Spleen (tissue), 7 donors: ENCODE measurements at regions not wholly inside any gene's neighbourhood (a gene's known extent, or its start where the extent isn't known, plus 50 kb on each side); places are given as distances from the start of the nearest gene placed in this dataset.

ENCODE experiments used
- POLR2A ChIP-seq, 3 donors: fragments of 450-650 bp; IDR thresholded peaks; one replicate each; pipeline ENCODE4 v1.5.1; 2017; ENCODE audit warnings: antibody characterized with exemption in 3 of 3, mild to moderate bottlenecking in 1 of 3
- POLR2AphosphoS5 ChIP-seq, 3 donors: sonication (generic); formaldehyde crosslinking; IDR thresholded peaks; one replicate each; pipeline ENCODE4 v1.5.1; 2017; ENCODE audit warnings: antibody characterized with exemption in 3 of 3
- TF ChIP-seq, protein P1 (sequence below), 11 experiments: fragments of 200-600 bp in 7 of 11; fragments of 450-650 bp in 4 of 11; sonication (generic) in 4 of 11; IDR thresholded peaks in 8 of 11; conservative IDR thresholded peaks in 3 of 11; 1 replicate in 7 of 11; 2 replicates in 4 of 11; pipeline versions ENCODE4 v1.4.0 to v1.8.0; 2016 to 2021; ENCODE audit warnings: antibody characterized with exemption in 11 of 11, inconsistent platforms in 4 of 11, mild to moderate bottlenecking in 1 of 11
- donor health status: DM: no; HTN: no; CAD: no; lungs with moderate emphysema.
- donor health status: DM: no; HTN: no; CAD: no.
- donor health status: DM: no; HTN: no; CAD: no.

DNA sequence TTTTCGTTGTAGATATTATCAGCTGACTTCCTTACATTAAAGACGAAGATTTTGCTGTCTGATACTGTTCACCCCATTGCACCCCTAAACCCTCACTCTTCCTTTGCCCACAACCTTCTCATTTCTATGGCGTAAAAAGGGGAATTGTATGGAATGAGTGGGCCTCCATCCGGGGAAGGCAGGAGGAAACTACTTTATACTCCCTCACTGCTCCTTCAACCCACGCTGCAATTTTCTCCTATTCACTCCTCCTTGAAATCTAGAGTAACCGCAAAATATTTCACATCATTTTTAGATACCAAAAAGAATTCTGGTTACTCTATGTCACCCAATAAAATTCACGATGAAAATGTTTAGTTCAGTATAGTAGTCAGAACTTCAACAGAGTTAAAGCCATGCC lies 330.8 kb downstream of the DIRAS2 start:
- TF ChIP-seq, protein P1, sequence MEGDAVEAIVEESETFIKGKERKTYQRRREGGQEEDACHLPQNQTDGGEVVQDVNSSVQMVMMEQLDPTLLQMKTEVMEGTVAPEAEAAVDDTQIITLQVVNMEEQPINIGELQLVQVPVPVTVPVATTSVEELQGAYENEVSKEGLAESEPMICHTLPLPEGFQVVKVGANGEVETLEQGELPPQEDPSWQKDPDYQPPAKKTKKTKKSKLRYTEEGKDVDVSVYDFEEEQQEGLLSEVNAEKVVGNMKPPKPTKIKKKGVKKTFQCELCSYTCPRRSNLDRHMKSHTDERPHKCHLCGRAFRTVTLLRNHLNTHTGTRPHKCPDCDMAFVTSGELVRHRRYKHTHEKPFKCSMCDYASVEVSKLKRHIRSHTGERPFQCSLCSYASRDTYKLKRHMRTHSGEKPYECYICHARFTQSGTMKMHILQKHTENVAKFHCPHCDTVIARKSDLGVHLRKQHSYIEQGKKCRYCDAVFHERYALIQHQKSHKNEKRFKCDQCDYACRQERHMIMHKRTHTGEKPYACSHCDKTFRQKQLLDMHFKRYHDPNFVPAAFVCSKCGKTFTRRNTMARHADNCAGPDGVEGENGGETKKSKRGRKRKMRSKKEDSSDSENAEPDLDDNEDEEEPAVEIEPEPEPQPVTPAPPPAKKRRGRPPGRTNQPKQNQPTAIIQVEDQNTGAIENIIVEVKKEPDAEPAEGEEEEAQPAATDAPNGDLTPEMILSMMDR (IDR thresholded peaks at IDR 0.05 in 8 of 11, conservative IDR thresholded peaks at IDR 0.05 in 3 of 11): no peak
- TF ChIP-seq POLR2A (IDR thresholded peaks at IDR 0.05) (no peak), POLR2AphosphoS5 (IDR thresholded peaks at IDR 0.05) (no peak)
